IPS-NIHi7 (cell line): ENCODE measurements at regions not wholly inside any gene's neighbourhood (a gene's known extent, or its start where the extent isn't known, plus 50 kb on each side); places are given as distances from the start of the nearest gene placed in this dataset.
"Not testable (repeated sequence)": the region's sequence is repeated elsewhere in the genome, so short reads cannot be mapped to it uniquely, and the experiment has no call there.

Source experiments
- DNase-seq: peaks from one replicate; pipeline ENCODE4 v3.0.0; 2012; ENCODE audit warnings: mixed read lengths; ENCODE audit errors: extremely low spot score

DNA sequence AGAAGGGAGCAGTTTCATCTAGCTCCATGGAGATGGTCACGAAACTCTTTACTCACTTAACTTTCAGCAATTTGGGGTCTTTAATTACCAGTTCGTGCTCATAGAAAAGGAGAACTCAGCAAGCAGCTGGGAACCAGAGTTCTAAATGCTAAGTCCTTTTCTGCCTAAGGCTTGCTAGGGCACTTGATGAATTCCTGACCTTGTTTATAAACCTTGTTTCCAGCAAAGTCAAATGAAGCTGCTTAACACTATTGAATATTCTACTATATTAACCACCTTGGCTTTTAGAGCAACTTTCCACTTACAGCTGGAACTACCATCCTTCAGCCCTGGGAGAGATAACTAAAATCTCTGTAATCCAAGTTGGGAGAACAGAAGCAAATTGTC, 79.5 kb upstream of the TSC22D2 start:
- no peak for DNase-seq

DNA sequence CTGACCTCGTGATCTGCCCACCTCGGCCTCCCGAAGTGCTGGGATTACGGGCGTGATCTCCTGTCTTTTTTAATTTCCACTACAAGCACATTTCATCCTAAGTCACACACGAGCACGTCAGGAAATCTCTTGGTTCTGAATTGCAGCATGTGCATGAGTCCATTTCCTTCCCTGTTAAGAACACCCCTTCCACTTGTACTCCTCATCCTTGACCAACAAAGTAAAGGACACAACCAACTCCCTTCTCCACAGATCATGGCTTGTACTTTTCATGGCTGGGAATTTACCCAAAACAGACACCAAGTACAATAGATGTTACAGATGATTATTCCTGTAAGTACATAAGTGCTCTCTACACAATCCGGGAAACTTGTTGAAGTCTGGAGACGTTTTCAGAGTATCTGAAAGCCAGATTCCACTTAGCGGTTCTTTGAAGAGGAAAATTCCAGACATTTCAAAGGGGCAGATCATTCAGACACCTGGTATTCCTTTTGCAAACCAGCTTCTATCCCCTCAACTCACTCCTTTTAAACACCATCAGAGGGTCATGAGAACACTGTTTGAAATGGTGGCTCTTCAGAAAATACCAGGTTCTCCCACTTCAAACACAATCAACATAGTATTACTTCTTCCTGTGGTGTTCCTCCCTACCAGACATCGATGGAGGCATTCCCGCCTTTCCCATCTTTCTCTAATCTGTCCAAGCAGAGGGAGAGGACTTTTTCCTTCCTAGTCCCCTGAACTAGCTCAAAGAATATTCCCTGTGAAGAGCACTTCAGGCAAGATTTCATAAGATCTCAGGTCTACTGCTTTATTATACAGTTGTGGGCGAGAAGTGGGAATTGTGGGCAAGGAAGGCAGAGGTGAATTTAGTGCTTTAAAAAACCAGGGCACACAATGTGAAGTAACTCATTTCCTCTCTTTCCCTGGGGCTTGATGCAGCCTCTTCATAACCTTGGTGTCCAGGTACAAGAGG, 80.1 kb upstream of the TSC22D2 start:
- DNase-seq, result no peak

- DNase-seq, result no peak
Measured at GRCh38 chr3:150324788-150325187, 83.3 kb upstream of the TSC22D2 start.

DNA sequence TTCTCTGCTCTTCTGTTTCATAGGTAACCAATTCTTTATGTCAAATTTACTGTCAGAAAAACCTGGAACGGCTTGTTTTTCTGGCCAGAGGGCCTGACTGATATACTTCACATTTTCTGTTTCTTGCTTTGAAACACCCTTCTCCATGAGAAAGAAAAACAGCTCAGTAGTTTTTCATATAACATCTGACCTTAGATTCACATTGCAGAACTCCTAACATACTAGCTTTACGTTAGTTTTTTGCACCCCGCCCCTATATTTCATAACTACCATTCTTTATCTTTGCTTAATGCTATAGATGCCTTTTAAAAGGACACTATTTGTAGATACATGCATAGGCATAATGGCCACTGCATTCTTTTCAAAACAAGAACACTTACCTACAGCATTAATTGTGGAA, 83.9 kb upstream of the TSC22D2 start:
- DNase-seq, result no peak

- DNase-seq, result no peak
Measured at GRCh38 chr3:150323770-150324169, 84.3 kb upstream of the TSC22D2 start.

DNA sequence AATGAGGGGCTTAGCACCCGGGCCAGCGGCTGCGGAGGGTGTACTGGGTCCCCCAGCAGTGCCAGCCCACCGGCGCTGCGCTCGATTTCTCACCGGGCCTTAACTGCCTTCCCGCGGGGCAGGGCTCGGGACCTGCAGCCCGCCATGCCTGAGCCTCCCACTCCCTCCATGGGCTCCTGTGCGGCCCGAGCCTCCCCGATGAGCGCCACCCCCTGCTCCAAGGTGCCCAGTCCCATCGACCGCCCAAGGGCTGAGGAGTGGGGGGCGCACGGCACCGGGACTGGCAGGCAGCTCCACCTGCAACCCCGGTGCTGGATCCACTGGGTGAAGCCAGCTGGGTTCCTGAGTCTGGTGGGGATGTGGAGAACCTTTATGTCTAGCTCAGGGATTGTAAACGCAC, 85.0 kb upstream of the TSC22D2 start:
- not testable (repeated sequence) for DNase-seq

DNA sequence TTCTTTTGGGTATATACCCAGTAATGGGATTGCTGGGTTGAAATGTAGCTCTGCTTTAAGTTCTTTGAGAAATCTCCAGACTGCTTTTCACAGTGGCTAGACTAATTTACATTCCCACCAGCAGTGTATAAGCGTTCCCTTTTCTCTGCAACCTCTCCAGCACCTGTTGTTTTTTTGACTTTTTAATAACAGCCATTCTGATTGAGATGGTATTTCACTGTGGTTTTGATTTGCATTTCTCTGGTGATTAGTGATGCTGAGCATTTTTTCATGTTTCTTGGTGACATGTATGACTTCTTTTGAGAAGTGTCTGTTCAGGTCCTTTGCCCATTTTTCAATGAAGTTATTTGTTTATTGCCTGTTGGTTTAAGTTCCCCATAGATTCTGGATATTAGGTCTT, 87.1 kb upstream of the TSC22D2 start:
- not testable (repeated sequence) for DNase-seq

DNA sequence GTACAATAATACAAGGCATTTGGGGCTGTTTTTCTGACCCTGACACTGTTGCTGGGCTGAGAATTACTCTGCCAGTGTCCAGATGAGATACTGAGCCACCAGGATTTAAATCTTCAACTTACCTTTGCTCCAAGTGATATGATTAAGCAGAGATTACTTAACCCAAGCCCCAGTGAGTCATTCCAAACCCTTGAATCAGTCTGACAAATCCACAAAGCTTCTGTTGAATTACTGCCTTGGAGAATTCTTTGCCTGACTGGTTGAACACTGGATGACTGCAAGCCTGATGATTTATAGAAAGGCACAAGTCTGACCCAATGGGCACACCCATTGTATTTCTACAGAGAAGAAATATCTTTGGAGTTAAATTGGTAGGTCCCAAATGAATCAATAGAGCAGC, 88.2 kb upstream of the TSC22D2 start:
- no peak for DNase-seq

DNA sequence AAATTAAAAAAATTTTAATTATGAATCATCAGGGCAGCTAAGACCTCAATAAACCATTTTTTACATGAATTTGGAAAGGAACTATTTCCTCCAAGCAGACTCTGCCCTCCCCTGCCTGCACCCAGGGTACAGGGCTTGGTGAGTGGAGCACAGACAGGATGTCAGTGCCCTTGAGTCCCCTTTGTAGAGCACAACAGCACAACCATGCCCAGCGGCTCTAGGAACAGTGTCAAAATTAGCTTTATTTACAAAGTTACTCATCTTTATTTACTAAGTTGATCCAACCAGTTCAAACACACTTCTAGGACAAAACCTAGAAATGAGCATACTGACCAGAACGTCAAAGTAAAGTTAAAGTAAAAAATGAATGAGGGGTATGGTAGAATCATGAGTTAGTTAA, 90.6 kb upstream of the TSC22D2 start:
- DNase-seq, result no peak

DNA sequence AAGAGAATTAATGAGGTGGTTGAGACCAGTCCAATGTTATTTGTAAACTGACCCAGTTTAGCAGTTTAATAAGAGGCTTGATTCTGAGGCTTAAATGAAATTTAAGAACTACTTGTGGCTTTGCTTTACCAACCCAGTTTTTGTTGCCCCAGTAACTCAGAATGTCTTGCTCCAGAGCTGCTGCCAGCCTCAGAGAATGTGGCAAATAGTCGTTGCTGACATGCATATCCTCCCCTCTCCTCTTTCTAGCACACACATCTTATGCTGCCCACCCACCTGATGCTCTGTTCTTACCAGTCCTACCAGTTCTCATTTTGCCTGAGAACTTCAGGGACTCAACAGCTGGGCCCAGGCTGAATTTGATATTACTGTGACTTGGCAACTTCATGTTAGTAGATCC, 92.4 kb upstream of the TSC22D2 start:
- DNase-seq, result no peak

DNA sequence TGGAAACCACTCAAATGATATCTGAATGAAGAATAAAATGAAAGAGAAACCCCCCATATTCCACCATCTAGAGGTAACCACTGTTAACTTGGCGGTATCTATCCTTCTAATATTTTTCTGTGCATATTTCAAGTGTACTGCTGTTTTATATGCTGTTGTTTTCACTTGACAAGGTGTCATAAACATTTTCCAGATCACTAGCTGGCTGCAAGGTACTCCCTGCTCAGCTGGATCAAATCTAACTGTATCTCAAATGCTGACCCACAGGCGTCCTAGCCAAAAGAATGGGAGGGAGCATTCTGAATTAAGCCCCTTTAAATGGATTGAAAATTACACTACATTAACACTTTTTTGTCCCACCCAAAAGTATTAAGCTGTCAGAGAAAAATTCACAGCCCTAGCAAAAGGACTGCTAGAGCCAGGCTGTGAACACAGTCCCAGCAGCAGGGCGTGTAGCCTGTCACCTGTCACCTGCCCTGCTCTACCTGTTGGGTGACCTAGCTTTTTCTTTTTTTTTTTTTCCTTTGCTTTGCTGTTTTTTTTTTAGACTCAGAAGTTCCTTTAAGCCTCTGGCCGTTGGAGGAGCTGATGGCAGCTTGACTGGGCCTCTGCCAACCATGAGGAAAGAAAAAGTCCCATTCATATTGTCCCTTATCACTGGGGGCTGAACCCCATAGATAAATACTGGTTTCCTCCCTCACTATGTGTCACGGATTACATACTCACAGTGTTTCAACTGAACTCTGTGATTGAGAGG, 93.7 kb upstream of the TSC22D2 start:
- no peak for DNase-seq

GRCh38 chr3:150312018-150312657, 96.0 kb upstream of the TSC22D2 start:
- no peak for DNase-seq

DNA sequence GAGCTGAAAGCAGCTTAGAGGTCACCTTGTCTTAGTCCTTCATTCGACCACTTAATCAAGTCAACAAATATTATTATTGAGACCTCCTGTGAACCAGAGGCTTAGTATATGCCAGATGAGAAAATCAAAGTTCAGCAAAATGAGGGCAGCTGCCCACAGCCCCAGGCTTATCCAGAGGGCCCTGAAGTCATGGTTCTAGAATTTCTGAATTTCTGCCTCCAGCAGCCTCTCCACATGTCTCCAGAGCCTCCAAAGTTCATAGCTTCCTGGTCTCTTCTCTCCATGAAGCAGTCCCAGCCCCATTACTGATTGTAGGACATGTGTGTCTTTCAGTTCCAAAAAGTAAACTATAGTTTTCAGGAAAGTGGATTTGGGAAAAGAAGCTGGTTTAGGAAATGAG, 96.9 kb upstream of the TSC22D2 start:
- DNase-seq, result no peak

DNA sequence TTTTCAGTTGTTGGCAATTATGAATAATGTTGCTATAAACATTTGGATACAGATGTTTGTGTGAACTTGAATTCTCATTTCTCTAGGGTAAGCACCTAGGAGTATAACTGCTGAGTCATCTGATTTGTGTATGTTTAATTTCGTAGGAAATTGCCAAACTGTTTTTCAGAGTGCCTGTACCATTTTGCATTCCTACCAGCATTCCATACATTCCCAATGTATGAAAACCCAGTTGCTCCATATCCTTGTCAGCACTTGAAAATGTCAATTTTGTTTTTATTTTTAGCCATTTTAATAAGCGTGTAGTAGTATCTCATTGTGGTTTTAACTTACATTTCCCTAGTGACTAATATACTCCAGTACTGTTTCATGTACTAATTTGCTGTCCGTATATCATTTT, 98.5 kb upstream of the TSC22D2 start:
- no peak for DNase-seq

GRCh38 chr3:150309257-150309542, 98.9 kb upstream of the TSC22D2 start:
- DNase-seq, result no peak

DNA sequence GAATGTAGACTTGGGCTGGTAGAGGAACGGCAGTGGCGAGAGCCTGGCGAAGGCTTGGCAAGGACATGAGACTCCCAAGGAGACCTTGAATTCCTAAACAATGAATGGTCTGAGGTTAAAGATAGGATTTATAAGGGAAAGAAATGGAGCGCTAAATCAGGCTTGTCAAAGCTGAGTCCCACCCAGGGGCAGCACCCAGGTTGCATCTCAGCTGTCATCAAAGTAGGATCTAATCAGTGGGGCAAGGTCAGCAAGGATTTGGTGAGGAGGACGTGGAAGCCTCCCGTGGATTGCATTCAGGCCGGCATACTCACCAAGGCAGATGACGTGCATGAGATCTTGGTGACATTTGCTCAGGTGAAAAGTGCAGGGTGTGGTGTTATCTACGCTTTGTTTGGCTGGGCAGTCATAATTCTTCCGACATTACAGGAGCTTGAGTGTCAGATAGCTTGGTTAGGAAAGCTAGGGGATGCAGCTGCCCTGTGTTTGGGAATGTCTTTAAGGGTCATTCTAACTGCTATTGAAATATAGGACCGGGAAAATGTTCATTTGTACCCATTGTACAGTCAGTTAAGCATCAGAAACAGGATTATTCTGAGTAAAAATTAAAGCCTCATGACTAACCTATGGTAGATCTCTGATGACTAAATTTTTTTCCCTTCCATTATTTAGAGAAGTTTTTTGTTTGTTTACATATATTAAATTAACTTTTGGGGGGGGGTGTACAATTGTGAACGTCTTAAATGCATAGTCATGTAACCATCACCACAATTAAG, 99.4 kb upstream of the TSC22D2 start:
- DNase-seq, result no peak

DNA sequence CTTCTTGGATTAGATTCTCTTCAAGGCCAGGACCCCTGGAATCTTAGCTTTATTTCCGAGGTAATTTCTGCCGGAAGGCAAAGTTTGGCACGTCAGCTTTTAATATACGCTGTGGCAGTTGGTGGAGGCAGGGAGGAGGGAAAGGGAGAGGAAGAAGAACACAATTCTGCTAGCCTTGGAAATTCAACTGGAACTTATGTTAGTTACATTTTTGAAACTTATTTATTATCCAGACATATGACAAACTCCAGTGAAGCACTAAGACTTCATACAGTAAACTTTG, 100.1 kb upstream of the TSC22D2 start:
- no peak for DNase-seq

DNA sequence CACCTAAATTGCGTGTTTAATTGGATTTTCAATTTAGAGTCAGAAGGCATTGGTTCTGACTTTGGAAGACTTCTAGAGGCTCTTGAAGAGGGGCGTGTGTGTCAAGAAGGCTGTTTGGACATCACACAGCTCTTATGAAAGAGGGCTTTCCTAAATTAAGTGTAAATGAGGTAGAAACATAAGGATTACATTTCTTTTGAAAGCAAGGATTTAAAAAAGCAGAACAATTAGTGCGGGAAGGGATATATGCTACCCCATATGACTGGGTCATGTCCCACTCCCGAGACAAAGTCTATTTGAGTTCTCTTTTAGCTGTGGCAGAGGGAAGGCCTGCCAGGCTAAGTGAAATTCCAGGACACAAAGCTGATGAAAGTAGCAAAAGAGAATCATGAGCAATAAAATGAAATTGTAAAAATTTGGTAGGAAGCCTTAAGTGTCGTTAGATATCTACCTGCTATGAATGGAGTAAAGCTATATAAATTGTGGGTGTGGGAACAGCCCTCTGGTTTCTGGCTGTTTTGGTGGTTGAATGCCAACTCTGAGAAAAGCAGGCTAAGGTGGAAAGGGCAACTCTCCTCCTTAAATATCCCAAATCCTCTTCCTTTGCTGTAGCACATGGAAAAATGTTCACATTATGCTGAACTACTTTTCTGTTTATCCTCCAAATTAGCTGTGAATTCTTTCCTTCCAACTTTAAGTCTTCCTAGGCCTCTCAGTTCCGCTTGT, 100.6 kb upstream of the TSC22D2 start:
- DNase-seq, result no peak

GRCh38 chr3:150306906-150307305, 101.2 kb upstream of the TSC22D2 start:
- no peak for DNase-seq

DNA sequence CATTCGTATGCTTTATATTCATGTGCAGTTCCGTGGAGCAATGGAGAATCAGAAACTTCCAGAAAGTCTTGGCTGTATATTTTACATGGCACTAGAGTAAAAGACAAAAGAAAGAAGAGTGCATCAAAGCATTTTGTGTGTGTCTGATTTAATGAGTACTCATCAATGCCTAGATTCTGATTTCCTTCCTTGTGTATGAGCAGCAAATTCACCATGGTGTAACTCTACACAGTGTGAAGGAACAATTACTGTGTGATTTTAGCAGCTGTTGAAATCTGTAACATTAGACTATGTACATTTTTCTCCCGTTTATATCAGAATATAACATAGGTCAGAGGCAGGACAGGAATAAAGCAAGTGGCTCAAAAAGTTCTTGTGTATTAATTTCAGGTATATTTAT, 102.0 kb upstream of the TSC22D2 start:
- no peak for DNase-seq

DNA sequence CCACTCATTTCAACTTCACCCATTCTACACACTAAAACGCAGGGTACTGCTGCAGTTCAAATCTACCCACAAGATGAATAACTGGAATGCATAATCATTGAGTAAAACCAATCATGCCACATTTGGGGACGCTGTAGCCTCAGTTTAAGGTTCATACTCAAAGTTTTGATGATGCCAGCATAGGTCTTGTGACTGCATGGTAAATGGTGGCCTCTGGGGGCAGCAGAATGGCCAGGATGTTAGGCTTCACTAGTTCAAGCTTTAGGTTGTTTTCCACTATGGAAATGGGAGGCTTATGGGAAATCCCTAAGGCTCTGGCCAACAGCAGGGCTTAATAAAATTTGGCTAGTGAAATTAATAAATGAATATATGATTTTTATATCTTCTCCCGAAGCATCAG, 104.3 kb upstream of the TSC22D2 start:
- peak; percentile 49 for DNase-seq

- DNase-seq, result no peak
Measured at GRCh38 chr3:150302246-150302645, 105.9 kb upstream of the TSC22D2 start.
